MCF 10A (cell line): ENCODE measurements at regions not wholly inside any gene's neighbourhood (a gene's known extent, or its start where the extent isn't known, plus 50 kb on each side); places are given as distances from the start of the nearest gene placed in this dataset.

ENCODE experiments used
- BruUV-seq: library from RNA; stranded (reverse); fragments of 400-500 nt; replicated peaks from 2 replicates; lab custom pipeline; 2021; lab: Mats Ljungman, UMichigan
- CTCF ChIA-PET: fragments of 300-600 bp; sonication (Branson Sonifier 250); formaldehyde crosslinking; extraction: SDS; loops from one replicate; lab custom pipeline; 2021; ENCODE audit warnings: antibody characterized with exemption, inconsistent platforms; lab: Yijun Ruan, JAX
- POLR2A ChIA-PET: fragments of 300-600, 350-650 bp; sonication (Branson Sonifier 250); formaldehyde crosslinking; extraction: SDS; loops from one replicate; lab custom pipeline; 2020; ENCODE audit warnings: antibody characterized with exemption, inconsistent platforms; lab: Yijun Ruan, JAX
- DNase-seq: peaks from one replicate; pipeline ENCODE4 v3.0.0-alpha.2; 2018; ENCODE audit not compliant: unreplicated experiment
- H3K27ac Mint-ChIP-seq: one replicate; pipeline ENCODE4 v1.8.0; 2022; ENCODE audit warnings: mild to moderate bottlenecking, low read depth, mixed read lengths; ENCODE audit not compliant: unreplicated experiment
- H3K27me3 Mint-ChIP-seq: one replicate; pipeline ENCODE4 v1.8.0; 2022; ENCODE audit warnings: mixed read lengths; ENCODE audit not compliant: insufficient read depth, unreplicated experiment
- H3K36me3 Mint-ChIP-seq: one replicate; pipeline ENCODE4 v1.8.0; 2022; ENCODE audit warnings: mild to moderate bottlenecking, moderate library complexity, mixed read lengths; ENCODE audit not compliant: insufficient read depth, unreplicated experiment
- H3K4me1 Mint-ChIP-seq: one replicate; pipeline ENCODE4 v1.8.0; 2022; ENCODE audit warnings: mixed read lengths; ENCODE audit not compliant: insufficient read depth, unreplicated experiment
- H3K4me3 Mint-ChIP-seq: one replicate; pipeline ENCODE4 v1.8.0; 2022; ENCODE audit warnings: mild to moderate bottlenecking, moderate library complexity, mixed read lengths; ENCODE audit not compliant: unreplicated experiment
- H3K9me3 Mint-ChIP-seq: one replicate; pipeline ENCODE4 v1.8.0; 2022; ENCODE audit warnings: mixed read lengths; ENCODE audit not compliant: unreplicated experiment
- intact Hi-C: fragments of 100-400 bp; cut with micrococcal nuclease; formaldehyde crosslinking; loops from 2 replicates; pipeline ENCODE4 v1.14.1; 2022
- TF ChIP-seq, protein P1 (sequence below): fragments of 200-600 bp; IDR thresholded peaks from one replicate; pipeline ENCODE4 v1.8.0; 2022; ENCODE audit warnings: antibody characterized with exemption, mild to moderate bottlenecking; ENCODE audit not compliant: unreplicated experiment

DNA sequence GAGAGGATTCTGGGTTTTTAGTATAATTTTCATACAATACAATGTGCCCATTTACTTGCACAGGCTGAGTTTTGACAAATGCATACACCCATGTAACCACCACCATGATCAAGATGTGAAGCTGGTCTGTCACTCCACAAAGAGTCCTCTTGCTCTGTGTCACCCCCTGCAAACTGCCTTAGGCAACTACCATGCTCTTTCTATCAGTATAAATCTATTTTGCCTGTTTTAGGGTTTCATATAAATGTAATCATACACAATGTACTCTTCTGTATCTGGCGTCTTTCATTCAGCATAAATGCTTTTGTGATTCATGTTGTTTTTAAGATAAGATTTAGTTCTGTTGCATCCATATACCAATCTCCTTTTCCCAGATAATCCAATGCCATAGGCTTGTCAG, 181.9 kb upstream of the KCNG1 start:
- H3K36me3 Mint-ChIP-seq: no peaks in the 10 kb centered on the region
- peaks cover 46% of the 10 kb centered on the region for H3K27me3 Mint-ChIP-seq
- H3K27ac Mint-ChIP-seq: no peak overlapping the region
- POLR2A ChIA-PET: no interaction called here
- CTCF ChIA-PET: interaction anchor here (0.6 to 1.1 kb wide), 5 partner anchors 16 to 225 kb away, joined by 3 to 5 read pairs (median 3); no protein-coding TSS in a partner anchor
- TF ChIP-seq, protein P1, sequence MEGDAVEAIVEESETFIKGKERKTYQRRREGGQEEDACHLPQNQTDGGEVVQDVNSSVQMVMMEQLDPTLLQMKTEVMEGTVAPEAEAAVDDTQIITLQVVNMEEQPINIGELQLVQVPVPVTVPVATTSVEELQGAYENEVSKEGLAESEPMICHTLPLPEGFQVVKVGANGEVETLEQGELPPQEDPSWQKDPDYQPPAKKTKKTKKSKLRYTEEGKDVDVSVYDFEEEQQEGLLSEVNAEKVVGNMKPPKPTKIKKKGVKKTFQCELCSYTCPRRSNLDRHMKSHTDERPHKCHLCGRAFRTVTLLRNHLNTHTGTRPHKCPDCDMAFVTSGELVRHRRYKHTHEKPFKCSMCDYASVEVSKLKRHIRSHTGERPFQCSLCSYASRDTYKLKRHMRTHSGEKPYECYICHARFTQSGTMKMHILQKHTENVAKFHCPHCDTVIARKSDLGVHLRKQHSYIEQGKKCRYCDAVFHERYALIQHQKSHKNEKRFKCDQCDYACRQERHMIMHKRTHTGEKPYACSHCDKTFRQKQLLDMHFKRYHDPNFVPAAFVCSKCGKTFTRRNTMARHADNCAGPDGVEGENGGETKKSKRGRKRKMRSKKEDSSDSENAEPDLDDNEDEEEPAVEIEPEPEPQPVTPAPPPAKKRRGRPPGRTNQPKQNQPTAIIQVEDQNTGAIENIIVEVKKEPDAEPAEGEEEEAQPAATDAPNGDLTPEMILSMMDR: no peak
- H3K4me1 Mint-ChIP-seq: no peaks in the 10 kb centered on the region
- DNase-seq: no peak
- no TSS peak for BruUV-seq
- no peaks in the 10 kb centered on the region for H3K9me3 Mint-ChIP-seq
- no peak overlapping the region for H3K4me3 Mint-ChIP-seq
- intact Hi-C loops: no loop called here

DNA sequence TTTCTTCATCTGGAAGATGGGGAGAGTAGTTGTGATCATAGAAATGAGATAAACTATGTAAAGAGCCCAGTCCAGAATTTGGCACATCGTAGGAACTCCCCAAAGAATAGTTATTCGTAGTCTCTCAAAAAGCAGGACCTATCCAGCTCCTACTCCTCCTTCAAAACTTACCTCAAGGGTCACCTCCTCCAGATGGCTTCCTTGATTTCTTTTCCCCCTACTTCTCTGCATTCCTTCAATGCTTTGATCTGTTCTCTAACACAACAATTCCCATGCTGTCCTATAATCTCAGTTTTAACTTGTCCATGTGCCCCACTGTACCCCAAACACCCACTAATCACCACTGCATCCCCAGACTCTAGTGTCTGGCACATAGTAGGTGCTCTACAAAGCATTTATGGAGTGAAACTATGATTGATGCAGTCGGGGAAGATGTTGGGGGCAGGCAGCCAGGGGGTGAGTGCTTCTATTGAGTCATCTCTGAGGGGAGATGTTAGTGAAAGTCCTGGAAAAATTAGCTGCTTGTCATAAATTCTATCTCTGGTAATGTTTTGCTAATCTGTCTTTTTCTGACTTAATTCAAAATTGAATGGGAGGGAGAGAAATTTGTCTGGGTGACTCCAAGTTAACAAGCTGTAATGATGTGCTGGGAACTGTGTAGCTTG, 181.3 kb upstream of the KCNG1 start:
- BruUV-seq: no TSS peak
- Mint-ChIP-seq H3K9me3 (no peaks in the 10 kb centered on the region), H3K27me3 (peaks cover 46% of the 10 kb centered on the region), H3K27ac (no peak overlapping the region), H3K36me3 (no peaks in the 10 kb centered on the region), H3K4me1 (no peaks in the 10 kb centered on the region), H3K4me3 (no peak overlapping the region)
- CTCF ChIA-PET: interaction anchor here (0.7 to 1.1 kb wide), 3 partner anchors 17 to 480 kb away, joined by 3 to 5 read pairs (median 3); no protein-coding TSS in a partner anchor
- TF ChIP-seq, protein P1: no peak
- POLR2A ChIA-PET: no interaction called here
- DNase-seq: no peak
- intact Hi-C loops: no loop called here

DNA sequence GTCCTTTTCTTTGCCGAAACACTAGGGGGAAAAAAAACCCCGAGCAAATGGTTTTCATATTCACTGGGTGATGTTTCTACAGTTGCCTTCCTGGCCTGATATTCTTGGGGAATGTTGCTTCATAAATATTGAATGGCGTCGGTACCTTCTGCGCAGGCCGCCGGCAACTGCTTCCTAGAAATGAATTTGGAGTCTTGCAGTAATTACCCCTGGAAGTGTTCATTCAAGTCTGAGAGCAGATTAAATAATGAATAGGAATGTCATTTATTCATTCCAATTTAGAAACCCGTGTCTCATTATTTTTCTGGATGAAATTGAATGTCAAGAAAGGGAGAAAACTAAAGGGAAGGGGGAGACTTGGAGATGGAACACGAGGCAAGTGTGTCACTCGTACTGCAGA, 179.4 kb upstream of the KCNG1 start:
- Mint-ChIP-seq H3K36me3 (no peaks in the 10 kb centered on the region), H3K4me1 (no peaks in the 10 kb centered on the region), H3K27me3 (peaks cover 29% of the 10 kb centered on the region), H3K4me3 (no peak overlapping the region), H3K9me3 (no peaks in the 10 kb centered on the region), H3K27ac (no peak overlapping the region)
- TF ChIP-seq, protein P1: no peak
- POLR2A ChIA-PET: no interaction called here
- CTCF ChIA-PET: no interaction called here
- no peak for DNase-seq
- intact Hi-C loops: no loop called here
- no TSS peak for BruUV-seq

DNA sequence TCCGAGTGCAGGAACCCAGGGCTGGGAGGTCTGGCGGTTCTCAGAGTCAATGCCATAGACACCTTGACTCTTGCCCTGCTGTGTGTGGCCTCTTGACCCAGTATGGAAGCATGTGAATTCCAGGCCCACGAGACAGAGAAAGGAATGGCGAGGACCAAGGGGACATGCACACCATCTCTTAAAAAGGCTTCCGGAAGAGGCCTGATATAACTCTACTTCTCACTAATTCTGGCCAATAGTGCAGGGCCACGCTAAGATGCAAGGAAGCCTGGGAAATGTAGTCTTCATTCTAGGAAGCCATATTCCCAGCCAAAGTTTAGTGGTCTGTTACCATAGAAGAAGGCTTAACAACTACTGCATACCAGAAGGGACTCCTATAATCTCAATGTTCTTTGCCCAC, 177.0 kb upstream of the KCNG1 start:
- intact Hi-C loops: no loop called here
- POLR2A ChIA-PET: no interaction called here
- CTCF ChIA-PET: interaction anchor here (1.3 kb wide), 1 partner anchor 107 kb away, joined by 3 read pairs; no protein-coding TSS in a partner anchor
- no peak overlapping the region for H3K4me3 Mint-ChIP-seq
- BruUV-seq: no TSS peak
- H3K9me3 Mint-ChIP-seq: no peaks in the 10 kb centered on the region
- DNase-seq: no peak
- H3K36me3 Mint-ChIP-seq: no peaks in the 10 kb centered on the region
- no peak overlapping the region for H3K27ac Mint-ChIP-seq
- H3K27me3 Mint-ChIP-seq: peaks cover 5% of the 10 kb centered on the region
- peaks cover 9% of the 10 kb centered on the region for H3K4me1 Mint-ChIP-seq
- TF ChIP-seq, protein P1: no peak
